HT-29 (cell line): ENCODE measurements at regions not wholly inside any gene's neighbourhood (a gene's known extent, or its start where the extent isn't known, plus 50 kb on each side); places are given as distances from the start of the nearest gene placed in this dataset.

Experiments
- DNase-seq: peaks from one replicate; pipeline ENCODE4 v3.0.0-alpha.2; 2015; ENCODE audit warnings: low spot score

DNA sequence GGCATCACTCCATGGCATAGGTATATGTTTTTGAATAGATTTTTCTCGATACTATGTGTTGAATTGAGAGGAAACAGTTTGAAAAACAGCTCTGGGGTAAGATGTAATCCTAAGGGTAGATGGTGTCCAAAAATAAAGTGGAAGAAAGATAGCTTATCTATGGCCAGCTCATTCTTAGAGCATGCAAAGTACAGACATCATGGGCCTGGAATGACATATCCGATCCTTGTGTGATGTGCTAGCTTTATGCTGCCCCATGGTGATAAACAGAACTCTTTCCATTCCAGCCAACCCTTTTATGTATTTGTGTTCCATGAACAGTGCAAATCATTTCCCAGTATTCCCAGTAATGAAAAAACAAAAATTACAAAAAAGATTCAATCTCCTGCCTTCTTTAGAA lies 390.2 kb upstream of the NXPH2 start:
- DNase-seq: no peak

DNA sequence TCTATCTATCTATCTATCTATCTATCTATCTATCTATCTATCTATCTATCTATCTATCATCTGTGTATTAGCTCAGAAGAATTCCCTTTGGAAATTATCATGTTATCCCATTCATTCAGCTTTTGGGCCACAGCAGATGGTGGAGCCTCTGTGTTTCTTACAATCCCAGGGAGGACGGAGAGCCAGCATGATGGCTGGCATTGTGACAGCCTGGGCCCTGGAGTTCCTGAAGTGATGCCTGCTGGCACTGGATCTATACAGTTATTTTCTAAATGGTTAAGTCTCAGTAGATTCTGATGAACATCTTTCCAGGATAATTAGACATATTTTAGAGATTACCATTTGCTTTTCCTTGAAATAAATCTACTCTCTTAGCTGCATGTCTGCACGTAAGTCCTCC lies 385.4 kb upstream of the NXPH2 start:
- DNase-seq: no peak

DNA sequence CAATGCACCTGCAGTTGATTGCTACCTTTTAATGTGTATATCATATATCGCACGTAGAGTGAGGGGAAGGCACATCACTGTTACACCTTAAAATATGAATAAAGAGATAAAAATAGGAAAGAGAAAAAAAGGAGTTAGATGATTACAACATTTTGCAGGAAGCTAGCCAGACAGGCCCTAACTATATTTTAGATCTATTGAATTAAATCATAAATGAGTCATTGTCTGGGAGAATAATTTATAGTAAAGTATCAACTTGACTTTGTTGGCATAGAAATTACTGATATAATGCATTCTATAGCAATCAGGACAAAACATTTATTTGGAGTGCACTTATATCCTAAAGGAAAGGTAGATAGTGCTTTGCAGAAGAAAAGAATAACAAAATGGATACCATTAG lies 384.9 kb upstream of the NXPH2 start:
- DNase-seq: no peak

DNA sequence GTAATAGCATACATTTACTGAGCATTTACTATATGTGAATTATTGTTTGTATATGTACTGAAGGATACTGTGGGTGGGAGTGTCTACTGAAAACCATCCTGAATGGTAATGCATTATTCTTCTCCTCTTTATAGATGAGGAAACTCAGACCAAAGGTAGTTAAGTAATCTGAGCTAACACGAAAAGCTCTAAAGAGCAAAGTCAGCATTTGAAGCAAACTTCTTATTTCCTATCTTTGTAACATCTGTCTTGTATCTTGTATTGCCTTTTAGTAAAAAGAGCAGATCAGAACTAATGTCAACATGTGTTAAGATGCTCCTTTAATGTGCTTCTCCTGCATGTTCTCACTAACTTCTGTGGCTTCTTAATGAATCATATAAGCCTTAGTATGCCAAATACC lies 382.8 kb upstream of the NXPH2 start:
- no peak for DNase-seq

DNA sequence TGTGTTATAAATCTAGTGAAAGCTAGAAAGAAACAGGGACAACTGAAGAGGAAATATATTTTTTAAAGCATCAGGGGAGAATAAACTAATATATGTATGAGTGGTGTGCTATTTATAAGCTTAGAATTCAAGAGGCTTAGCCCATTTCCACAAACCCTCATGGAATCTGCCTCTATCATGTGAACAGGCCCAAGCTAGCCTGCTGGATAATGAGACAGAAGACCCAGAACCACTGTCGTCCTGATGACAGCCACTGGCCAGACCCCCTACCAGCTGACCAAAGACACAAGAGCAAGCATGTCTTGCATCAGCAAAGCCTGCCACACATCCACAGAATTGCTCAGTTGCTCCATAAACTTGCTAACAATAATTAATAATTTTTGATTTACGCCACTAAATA lies 382.3 kb upstream of the NXPH2 start:
- DNase-seq: no peak

DNA sequence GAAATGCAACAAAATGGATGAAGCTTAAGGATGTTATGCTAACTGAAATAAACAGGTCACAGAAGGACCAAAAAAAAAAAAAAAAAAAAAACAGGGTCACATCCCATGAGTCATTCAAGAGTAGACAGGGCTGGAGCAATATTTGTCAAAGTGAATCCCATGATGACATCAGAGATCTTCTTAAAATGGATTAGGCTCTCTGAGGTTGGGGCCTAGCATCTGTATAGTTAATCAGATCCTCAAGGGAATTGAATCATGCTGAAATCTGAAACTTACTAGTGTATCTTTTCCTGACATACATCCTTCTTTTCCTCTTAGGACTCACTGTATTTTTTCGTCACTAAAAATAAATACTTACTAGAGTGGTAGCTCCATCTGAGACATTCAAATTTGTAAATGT lies 380.6 kb upstream of the NXPH2 start:
- DNase-seq: no peak

DNA sequence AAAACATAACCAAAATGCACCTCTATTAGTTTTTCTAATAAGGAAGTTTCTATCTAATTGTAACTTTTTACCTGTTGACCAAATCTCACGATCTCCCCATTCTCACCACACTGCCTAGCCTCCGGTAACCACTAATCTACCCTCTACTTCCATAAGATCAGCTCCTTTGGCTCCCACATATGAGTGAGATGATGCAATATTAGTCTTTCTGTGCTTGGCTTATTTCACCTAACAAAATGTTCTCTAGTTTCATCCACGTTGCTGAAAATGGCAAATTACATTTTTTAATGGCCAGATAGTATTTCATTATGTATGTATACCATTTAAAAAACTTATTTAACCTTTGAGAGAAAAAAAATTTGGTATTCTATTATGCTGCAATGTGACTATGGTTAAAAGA lies 379.0 kb upstream of the NXPH2 start:
- DNase-seq: no peak

DNA sequence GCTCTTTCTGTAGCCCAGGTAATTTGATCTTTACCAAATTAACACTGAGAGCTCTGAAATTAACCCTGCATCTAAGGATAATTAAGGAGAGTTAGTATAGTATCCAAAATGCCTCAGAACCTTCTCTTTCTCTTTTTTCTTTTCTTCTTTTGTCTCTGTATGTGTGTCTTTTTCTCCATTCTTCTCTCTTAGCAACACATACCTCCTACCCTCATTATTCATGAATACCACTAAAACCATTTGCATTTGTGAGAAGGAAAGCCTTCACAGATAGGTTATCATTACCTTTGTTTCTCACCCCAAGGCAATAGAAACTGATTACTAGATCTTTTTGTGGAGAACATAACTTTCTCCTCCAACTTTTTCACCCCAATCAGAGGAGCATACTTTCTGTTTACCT lies 376.5 kb upstream of the NXPH2 start:
- DNase-seq: no peak

DNA sequence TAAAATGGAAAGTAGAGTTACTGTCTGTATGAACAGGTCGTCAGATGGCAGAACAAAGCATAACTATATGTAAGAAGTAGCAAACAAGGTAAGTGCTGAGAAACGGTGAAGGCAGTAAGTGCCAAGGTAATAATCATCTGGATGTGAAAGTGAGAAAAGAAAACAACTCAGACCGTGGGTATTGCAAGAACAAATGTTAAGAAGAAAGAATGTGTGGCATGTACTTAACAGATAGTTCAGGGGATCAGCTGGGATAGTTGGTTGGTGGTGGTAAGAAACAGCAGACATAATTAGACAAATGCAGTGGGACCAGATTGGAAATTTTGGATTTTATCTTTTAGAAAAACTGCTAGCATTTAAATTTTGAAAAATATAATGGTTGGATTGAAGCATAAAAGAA lies 375.8 kb upstream of the NXPH2 start:
- DNase-seq: no peak

DNA sequence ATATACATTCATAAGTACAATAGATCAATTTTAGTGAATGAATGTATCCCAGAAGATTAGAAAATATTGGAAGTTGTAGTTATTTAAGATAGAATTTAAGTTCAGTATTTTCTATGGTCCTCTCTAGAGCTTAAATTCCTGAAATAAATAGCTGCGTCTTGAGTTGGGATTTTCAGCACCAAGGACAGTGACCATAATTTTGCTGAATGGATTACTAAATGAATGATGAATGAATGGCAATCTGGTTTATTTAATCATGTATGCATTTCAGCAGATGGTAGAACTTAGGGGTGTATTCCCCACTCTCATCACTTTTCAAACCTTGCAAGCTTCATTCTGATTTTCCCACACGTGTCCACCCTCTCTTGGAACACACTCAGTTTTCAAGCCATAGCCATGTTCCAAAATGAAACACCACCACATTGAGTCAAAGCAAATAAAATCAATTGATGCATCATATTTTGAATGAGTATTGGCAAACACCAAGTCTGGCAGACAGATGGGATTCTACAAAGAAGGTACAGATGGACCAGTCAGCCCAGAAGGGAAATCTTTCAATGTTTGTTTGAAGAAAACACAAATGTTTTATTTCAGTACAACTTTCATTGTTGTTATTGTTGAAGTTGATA lies 362.2 kb upstream of the NXPH2 start:
- peak; percentile 38 for DNase-seq

DNA sequence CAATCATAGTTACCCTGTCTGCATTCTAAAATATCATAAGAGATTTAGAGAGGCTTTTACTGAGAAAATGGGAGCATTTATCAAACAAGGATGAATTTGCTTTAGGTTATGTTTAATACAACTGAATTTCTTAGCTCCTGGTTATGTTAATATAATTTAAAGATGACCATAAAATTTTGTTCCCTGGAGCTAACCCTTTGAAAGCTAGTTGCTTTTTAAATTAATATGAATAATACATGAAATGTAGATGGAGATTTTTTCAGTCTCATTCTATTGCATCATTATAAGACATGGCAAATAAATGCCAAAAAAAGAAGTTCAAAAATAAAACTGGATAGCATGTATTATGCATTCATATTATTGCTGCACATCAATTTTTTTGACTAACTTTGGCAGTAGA lies 344.1 kb upstream of the NXPH2 start:
- no peak for DNase-seq

DNA sequence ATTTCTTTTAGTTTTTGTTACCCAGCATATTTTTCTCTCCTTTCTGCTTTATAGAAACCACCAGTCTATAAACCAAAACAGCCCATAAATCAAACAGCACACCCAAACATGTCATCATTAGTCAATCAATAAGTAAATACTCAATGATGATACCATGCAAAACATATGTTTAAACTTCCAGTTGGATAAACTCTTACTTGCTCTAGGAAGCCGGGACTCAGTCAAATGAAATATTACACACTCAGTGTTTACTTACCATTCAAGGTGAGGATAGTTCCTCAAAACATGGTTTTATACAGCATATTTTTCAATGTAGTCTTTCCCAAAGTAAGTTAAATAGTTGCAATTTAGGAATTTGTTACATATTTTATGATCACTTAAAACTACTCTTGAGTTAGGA lies 343.6 kb upstream of the NXPH2 start:
- no peak for DNase-seq

DNA sequence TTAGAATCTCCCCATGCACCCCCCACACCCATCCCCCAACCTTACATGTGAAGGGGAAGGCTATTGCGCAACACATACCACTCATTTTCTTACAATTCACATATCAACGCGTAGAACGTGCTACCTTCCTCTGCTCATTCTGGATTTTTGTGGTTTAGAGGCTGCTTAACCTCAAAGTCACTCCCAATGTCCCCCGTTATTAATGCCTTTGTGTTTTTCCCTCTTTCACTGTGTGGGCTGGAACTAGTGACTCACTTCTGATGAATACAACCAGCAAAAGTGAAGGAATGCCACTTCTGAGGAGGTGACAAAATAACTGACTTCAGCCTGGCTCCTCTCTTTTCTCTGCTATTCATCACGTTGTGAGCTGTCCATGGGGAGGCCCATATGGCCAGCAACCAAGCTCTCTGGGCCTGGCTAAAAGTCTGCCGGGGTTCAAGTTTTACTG lies 342.5 kb upstream of the NXPH2 start:
- DNase-seq: no peak

DNA sequence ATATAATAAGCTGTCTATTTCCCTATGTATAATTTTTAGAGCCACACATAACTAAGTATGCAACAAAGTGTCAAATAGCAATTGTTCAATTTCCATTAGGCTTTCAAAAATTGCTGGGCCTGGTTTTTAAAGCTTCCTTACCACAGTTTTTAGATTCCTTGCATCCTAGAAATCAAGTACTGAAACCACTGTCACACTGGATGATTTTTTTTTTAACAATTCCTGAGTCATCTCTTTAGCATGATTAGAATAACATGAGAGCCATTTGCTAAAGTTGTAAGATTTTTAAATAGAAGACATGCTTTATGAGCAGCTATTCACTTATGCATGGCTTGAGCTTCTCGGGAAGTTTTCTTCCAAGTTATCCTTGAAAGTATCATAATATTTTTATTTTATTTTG lies 319.5 kb upstream of the NXPH2 start:
- no peak for DNase-seq

DNA sequence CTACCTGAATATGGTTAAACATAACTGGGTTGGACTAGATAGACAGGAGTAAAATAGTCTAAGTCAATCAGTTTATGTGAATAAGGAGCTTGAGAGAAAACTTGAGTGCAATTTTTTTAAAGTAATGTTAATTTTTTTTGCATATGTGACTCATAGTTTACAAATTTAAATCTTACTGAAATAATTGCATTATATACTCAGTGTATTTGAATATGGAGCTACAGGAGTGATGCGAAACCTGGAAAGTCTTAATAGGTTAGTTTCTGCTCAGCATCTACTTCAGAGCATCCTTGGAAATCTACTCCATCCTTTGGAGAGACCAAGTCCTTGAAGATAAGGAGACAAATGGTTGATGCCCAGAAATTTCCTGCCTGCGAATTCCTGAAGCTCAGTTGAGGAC lies 318.8 kb upstream of the NXPH2 start:
- no peak for DNase-seq

DNA sequence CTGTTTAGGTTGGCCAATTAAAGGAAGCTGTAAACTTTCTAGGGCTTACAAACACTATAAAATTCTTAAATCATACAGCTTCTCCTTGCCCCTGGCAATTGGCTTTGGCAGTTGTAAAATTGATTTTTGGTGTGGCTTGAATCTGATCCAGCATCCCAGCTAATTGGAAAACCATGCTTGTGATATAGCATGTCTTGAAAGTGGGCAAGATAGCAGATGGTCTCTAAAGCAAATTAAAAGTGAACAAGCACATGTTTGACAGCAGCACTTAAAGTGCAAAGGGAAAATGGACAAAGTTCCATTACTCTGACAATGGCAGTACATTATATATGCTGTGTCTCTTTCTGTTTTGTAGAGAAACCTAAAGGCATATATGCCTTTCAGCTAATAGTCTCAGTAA lies 302.9 kb upstream of the NXPH2 start:
- no peak for DNase-seq

DNA sequence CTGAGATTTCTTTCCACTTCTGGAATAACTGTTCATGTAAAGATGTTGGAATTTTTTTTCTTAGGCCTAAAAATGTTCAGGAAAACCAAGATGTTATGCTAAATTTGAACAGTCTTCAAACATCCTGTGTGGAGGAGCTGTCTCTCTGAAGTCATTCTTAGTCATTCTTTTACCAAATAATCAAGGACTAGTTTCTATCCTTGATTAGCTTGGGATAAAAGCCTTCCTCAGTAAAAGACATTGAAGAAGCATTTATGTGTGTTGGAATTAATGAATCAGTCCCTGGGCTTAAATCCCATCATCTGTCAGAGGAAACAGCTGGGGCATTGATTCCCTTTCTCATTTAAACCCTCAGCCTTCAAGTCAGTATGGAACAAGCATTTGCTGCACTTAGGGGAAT lies 300.1 kb upstream of the NXPH2 start:
- DNase-seq: no peak

DNA sequence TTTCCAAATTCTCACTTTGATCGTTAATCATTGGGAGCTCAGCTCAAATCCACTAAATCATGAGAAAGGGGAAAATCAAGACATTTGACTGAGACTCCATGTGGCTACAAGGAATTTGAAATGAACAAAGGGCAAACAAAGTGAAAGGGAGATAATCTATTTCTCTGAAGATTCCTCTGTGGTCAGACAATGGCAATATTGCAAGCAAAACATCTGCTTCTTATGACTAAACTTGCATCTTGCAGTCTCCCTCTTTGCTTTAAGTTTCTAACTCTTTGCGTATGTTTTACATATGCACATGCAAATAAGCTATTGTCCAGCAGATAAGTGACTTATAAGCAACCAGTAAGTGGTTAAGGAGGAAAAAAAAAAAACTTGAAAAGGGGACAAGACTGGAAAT lies 299.1 kb upstream of the NXPH2 start:
- DNase-seq: no peak

DNA sequence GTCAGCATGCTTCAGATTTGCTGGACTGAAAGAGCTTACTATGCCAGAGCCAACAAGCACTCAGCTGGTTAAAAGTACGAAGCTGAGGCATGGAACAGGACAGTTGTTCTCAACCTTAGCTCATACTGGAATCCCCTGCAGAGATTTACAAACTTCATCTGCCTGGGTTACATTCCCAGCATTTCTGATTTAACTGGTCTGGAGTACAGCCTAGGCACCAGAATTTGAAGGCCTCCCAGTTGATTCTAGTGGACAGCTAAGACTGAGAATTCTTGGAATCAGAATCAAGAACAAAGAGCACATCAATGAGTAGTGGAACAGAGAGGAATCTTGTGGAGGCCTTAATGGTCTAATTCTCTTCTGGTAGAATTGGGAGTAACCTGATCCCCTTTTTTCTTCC lies 298.2 kb upstream of the NXPH2 start:
- DNase-seq: no peak

DNA sequence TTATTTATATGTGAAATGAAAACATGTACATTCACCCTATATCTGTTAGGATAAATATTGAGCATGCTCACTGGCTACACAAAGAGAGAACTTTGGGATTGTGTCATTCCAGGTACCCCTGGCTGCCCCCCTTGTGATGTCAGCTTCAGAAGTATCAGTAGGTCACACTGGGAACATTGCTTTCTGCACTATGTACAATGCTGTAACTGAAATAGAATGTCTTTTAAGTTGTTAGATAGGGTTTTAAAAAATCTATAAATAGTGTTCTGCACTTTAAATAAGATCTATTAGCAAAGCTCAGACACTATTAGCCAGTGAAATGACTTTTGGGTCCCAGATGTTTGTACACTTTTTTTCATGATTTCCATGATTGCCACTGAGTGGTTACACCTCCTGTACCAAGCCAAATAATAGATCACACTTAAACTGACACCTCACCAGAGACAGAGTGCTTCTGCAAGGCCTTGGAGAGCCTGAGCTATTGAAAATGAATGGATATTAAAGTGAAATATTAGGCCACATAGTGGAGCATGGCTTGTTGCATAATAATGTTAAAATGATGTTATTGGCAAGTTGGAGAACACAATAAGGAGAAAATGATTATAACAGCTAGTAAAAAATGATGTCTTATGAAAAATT lies 297.0 kb upstream of the NXPH2 start:
- DNase-seq: no peak

DNA sequence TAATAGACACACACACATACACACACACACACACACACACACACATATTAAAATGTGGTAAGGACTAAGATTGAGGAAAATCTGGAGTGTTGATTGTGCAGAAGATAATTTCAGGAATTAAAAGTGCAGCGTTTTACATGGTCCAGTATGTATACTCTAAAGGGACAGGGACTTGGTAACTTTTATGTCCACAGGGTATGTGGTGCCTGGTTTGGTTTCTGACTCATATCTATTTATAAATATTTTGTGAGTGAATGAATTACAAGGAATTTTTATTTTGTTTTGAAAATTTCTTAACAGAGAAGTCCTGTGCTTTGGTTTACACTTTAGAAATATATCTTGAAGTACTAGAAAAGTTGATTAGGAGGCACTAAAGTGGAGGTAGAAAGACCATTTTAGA lies 287.7 kb upstream of the NXPH2 start:
- no peak for DNase-seq

DNA sequence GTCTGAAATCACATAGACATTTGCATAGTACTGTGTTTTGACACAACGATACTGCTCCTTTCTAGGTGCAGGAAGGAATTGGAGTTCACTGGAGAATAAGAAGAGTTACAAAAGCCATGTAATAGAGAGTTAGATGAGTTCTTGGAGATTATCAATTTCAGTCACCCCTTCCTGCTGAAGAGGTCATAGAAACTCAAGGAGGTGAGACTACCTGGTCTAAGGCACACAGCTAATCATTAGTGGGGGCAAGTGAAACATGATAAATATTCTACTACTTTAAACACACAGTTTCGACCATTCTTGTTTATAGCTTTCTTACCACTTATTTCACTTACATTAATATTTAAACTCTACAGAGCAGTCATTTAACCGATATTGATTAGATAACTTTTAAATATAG lies 286.9 kb upstream of the NXPH2 start:
- no peak for DNase-seq

DNA sequence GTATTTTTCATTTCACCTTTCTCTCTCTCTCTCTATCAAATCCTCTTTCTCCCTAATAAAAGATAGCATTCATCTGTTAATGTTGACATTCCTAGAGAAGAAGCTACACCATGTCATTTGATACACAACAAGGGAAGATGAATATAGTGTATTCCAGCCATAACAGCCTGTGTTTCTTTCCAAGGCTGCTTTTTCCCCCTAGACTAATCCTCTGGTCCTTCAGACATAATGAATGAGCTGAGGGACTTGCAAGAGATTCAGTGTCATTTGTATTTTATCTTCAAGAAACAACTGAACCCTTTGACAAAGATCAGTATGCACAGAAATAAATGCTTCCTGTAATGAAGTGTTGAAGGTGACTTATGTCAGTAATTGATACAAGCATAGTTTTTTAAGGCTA lies 284.0 kb upstream of the NXPH2 start:
- DNase-seq: no peak

DNA sequence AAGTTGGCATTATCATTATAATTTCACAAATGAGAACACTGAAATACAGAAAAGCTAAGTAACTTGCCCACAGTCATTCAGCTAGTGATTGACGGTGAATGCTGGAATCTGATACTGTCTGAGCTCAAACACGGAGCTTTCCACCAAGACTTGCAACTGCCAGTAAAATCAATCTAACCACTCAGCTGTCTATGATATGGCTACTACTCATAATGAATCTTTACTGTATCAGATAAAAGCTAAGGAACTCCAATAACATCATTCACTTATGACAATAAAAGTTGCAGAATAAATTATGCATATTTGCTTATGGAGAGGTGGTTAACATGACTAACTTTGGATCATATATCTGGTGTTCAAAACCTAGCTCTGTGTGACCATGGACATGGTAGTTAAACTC lies 279.4 kb upstream of the NXPH2 start:
- no peak for DNase-seq
